HG03095 (cell line): ENCODE measurements at regions not wholly inside any gene's neighbourhood (a gene's known extent, or its start where the extent isn't known, plus 50 kb on each side); places are given as distances from the start of the nearest gene placed in this dataset.

Experiments
- ATAC-seq: cut with Tn5 transposase; IDR thresholded peaks from one replicate; pipeline ENCODE4 v1.9.1; 2021; ENCODE audit warnings: moderate library complexity; ENCODE audit not compliant: unreplicated experiment

DNA sequence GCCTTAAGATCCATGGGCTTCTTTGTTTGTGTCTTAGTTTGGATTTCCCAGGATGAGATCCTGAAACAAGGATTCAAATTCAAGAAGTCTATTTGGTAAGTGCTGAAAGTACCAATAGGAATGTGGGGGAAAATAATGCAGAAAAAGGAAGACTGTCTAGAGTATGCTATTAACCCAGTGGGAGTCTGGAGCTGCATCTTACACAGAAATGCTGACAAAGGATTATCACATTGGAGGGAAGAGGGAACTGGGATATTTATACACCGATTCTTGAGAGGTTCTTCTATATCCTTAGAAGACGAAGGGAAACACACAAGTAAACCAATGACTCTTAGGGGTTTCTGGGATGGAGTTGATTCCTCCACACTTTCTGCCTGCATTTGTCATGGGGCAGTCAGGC, 294.8 kb upstream of the FIGN start:
- no peak for ATAC-seq

- no peak for ATAC-seq
These were observed 293.2 kb upstream of the FIGN start for GRCh38 chr2:164028814-164029534.

DNA sequence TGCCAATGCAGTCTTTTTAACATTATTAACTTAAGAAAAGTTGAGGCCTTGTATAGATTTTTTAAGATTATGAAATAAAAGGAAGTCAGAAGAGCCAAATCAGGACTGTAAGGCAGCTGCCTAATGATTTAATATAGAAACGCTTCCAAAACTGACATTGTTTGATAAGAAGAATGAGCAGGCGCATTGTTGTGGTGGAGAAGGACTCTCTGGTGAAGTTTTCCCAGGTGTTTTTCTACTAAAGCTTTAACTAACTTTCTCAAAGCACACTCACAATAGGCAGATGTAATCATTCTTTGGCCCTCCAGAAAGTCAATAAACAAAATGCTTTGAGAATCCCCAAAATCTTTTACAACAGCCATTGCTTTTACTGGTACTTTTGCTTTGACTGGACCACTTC, 288.6 kb upstream of the FIGN start:
- no peak for ATAC-seq

DNA sequence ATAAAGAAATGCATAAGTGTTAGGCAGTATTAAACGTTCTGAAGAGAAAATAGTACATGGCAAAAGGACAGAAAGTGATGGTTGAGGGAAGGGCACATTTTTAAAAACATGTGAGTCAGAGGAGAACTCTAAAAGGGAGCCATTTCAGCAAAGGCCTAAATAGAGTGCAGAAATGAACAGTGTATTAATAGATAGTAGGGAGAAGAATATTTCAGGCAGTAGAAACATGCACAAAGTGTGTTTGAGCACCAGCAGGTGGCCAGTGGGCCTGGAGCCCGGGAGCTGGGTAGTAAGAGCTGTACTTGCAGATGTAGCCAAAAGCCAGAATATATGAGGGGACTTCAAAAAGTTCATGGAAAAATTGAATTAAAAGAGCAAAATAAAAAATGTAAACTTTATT, 288.1 kb upstream of the FIGN start:
- no peak for ATAC-seq

GRCh38 chr2:164015328-164016123, 279.7 kb upstream of the FIGN start:
- peak; percentile 98 for ATAC-seq

- ATAC-seq, result no peak
These were observed 279.0 kb upstream of the FIGN start for GRCh38 chr2:164014791-164015190.

- no peak for ATAC-seq
These were observed 278.4 kb upstream of the FIGN start for GRCh38 chr2:164014068-164014731.

- ATAC-seq, result no peak
These were observed 276.8 kb upstream of the FIGN start for GRCh38 chr2:164012581-164012980.

DNA sequence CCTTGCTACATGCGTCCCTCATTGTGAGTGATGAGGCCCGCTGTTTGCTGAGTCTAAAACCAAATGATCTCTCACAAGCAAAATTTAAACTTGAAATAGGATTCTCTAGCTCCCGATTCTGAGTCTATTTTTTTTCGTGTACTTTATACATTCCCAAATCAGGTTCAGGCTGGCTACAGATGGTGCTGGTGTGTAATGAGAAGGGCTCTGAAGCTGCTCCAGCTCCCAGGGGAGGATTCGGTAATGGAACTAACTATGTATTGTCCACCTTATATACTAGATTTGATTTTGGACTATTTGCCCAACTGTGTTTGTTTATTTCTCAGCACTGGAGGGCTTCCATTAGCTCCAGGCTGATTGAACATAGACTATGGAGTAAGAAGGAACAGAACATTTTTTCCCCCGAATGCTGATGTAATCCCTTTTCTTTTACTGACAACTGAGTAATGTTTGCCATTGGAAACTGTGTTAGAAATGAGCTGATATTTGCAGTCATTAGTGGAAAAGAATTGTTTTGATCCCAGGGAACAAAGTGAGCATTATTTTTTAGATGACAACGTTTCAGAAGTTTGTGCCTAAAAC, 274.0 kb upstream of the FIGN start:
- no peak for ATAC-seq

- no peak for ATAC-seq
These were observed 272.9 kb upstream of the FIGN start for GRCh38 chr2:164008752-164009151.

GRCh38 chr2:164006704-164007103, 270.9 kb upstream of the FIGN start:
- no peak for ATAC-seq

DNA sequence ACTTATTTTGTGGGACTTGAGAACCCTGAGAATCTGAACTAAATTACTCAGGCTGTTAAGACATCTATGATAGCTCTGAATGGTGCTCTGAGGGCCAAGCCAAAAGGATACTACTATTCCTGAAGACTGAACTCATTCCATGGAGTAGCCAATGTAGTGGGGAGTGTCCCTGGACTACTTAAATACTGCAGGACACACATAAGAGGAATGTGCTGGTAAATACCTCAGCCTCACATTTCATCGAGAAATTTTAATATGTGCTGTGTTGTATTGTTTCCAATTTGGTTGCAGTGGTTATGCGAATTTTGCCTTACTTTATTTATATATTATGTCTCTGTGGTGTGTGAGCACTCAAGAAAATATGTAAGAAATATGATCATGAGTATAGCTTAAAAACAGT, 264.4 kb upstream of the FIGN start:
- ATAC-seq, result no peak

- no peak for ATAC-seq
These were observed 261.7 kb upstream of the FIGN start for GRCh38 chr2:163997466-163997865.

DNA sequence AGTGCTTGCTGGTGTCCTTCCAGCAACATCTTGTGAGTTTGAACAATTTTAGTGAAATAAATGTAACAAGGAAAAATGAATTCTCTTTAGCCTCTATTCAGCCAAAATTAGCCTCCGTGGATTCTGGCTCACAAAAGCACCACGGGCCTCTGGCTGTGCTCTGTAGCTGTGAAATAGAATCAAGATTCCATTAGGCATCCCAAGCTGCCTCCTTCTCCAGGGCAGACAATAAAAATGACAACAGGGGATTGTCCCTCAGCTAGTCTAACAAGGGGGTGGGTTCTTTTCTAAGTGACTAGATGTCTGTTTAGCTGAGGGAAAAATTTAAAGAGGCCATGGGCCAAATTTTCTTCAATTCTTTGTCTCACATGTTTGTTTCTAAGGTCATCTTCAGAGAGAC, 254.7 kb upstream of the FIGN start:
- ATAC-seq, result no peak

GRCh38 chr2:163990101-163990500, 254.3 kb upstream of the FIGN start:
- no peak for ATAC-seq

DNA sequence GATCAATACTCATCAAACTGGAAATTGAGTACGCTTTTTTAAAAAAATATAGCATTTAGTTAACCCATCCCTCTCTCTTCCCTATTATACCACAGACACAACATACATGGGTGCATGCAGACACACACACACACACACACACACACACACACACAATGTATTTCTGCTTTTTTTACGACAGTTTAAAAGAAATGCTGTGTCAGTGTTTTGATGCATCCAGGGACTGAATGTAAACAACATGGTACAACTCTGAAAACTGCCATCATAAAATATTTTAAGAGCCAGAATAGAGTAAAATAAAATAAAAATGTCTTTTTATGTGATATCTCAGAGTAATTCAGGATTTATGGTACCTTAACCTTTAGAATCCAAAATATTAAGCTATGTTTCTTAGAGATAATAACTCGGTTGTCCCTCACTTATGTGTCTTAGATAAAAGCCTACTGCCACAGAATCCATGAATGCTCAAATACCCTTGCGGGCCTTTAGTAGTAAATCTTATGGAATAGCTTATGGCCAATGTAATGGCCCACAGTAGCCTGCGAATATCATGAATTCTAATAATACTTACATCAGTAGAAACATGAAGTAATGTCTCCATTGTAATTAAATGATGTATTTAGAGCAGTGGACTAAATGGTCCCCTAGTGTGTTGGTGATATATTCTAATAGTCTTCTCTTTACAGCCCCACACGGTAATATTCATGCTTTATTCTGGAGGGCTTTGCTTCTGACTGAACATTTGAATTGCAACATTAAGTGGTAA, 251.6 kb upstream of the FIGN start:
- no peak for ATAC-seq

DNA sequence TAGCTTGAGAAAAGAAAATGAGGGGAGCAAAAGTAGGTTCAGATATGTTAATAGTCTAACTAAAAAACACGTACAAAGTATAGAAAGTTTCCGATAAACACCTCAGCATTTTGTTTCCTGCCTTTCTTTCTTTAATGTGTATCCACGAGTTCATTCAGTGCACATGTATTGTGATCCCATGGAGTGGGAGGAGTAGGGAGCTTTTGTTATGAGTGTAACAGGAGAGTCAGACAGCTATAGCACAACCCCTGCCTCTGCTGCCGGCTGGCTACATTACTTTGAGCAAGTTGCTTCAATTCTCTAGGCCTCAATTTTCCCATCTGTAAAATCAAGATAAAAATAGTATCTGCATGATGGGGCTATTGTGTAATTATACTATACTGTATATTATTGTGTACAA, 249.2 kb upstream of the FIGN start:
- no peak for ATAC-seq

DNA sequence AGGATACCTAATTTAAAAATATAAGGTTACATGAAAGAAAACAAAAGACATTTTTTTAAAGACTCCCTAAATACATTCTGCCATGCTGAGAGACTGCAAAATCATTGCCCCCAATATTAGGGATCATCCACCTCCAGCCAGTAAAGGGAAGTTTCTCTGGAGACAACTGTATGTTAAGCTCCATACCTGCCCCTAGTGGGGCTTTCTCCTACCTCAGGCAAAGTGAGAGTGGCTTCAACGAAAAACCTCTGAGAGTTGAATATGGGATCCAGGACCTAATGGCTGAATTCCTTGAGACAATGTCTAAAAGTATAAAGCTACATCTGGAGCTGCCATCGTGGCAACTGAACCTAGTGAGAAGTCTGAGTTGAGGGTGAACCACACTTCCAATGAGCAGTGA, 248.1 kb upstream of the FIGN start:
- ATAC-seq, result no peak

DNA sequence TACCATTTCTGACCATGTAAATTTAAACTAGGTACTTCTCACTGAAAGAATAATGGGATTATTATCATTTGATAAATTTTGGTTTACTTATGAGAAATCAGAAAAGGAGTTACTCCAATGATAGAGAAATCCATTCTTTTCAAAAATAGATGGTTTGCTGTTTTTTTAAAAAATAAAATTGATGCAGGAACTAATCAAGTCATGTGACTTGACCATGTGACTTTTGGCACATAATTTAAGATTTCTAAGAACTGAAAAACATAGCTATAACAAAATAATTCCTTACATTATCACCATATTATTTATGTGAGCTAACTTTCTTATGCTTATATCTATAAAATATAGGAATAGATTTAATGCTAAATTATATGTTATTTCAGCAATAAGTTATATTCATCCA, 247.1 kb upstream of the FIGN start:
- no peak for ATAC-seq

DNA sequence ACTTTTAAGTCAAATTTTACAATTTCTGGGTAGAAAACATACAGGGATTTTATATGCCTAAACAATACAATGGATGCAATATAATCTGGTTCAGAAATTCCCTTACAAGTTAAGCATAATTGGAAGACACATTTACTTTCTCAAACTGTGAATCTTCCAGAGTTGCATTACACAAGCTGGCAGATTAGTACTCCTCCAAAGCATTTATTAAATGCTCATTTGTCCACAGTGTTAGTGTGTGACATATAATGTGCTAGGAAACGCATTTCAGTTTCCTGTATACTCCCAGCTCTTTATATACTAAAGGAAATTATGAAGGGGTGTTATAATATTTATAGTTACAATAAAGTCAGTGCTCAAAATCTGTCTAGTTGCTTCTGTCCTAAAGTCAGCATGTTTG, 239.0 kb upstream of the FIGN start:
- no peak for ATAC-seq
